Lower lobe of right lung (tissue), 2 donors: ENCODE measurements at regions not wholly inside any gene's neighbourhood (a gene's known extent, or its start where the extent isn't known, plus 50 kb on each side); places are given as distances from the start of the nearest gene placed in this dataset.

ENCODE experiments used
- ATAC-seq, 2 donors: fragments of 200-7000 bp; cut with Tn5 transposase; one replicate each; pipeline ENCODE4 v1.9.1; 2020 to 2022; ENCODE audit warnings: mild to moderate bottlenecking in 2 of 2, moderate library complexity in 2 of 2
- DNase-seq: peaks from one replicate; pipeline ENCODE4 v3.0.0-alpha.2; 2020
- H3K27ac ChIP-seq: fragments of 200-600 bp; one replicate; pipeline ENCODE4 v1.8.0; 2022
- H3K27me3 ChIP-seq: fragments of 200-600 bp; one replicate; pipeline ENCODE4 v1.8.0; 2022; ENCODE audit warnings: low read depth
- H3K36me3 ChIP-seq: fragments of 200-600 bp; one replicate; pipeline ENCODE4 v1.8.0; 2022; ENCODE audit warnings: mild to moderate bottlenecking
- H3K4me1 ChIP-seq: fragments of 200-600 bp; one replicate; pipeline ENCODE4 v1.8.0; 2022
- H3K4me3 ChIP-seq: fragments of 200-600 bp; one replicate; pipeline ENCODE4 v1.8.0; 2022; ENCODE audit warnings: mild to moderate bottlenecking
- H3K9me3 ChIP-seq: fragments of 200-600 bp; one replicate; pipeline ENCODE4 v1.8.0; 2022
- CTCF ChIP-seq: fragments of 200-600 bp; IDR thresholded peaks from one replicate; pipeline ENCODE4 v1.8.0; 2022; ENCODE audit warnings: antibody characterized with exemption, mild to moderate bottlenecking
- intact Hi-C: fragments of 100-400 bp; cut with DNase I; formaldehyde crosslinking; loops from one replicate; pipeline ENCODE4 v1.11.0; 2022
- donor health status: DM: no; HTN: yes; CAD: no; lungs with severe emphysema.

DNA sequence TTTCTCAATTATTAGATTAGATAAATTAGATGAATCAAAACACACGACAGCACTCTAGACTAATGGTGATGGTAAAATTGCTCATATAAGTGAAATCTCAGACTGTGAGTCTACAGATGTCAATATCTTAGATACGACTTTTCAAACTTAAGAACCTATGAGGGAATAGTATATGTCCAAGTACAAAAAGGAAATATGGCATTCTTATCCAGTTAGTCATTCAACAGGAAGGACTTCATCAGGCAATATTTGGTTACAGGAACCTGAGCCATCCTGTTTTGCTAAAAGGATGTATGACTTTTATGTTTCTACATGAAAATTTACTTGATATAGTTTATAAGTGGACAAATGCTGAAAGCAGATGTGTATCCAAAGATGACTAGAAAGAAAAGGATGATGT is 107.0 kb downstream of the CT47B1 start:
- H3K4me3 ChIP-seq = no peak overlapping the region
- no peak for DNase-seq
- H3K27me3 ChIP-seq = no peaks in the 10 kb centered on the region
- no peaks in the 10 kb centered on the region for H3K4me1 ChIP-seq
- intact Hi-C loops = no loop called here
- TF ChIP-seq CTCF = no peak
- no peak for ATAC-seq
- no peak overlapping the region for H3K27ac ChIP-seq
- H3K9me3 ChIP-seq = no peaks in the 10 kb centered on the region
- no peaks in the 10 kb centered on the region for H3K36me3 ChIP-seq

DNA sequence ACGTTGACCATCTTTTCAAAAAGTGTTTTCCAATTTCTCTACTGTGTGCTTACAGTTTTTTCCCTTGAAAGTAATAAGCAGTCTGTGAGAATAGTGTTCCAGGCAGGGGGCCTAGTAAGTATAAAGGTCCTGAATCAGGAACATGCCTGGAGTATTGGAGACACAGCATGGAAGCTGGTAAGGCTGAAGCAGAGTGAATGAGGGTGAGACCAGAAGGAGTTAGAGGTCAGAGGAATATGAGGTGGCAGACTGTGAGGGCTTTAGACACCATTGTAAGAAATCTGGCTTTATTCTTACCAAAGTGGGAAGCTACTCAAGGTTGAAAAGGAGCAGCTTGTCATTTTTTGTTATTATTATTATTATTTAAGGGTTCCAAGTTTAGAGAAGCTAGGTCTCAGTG is 107.4 kb downstream of the CT47B1 start:
- Histone ChIP-seq H3K4me3 (no peak overlapping the region), H3K27ac (no peak overlapping the region), H3K9me3 (no peaks in the 10 kb centered on the region), H3K4me1 (no peaks in the 10 kb centered on the region), H3K36me3 (no peaks in the 10 kb centered on the region), H3K27me3 (no peaks in the 10 kb centered on the region)
- no peak for TF ChIP-seq CTCF
- intact Hi-C loops = no loop called here
- no peak for ATAC-seq
- DNase-seq = no peak

- no peaks in the 10 kb centered on the region for H3K9me3 ChIP-seq
- no peak for DNase-seq
- ATAC-seq = no peak
- H3K4me1 ChIP-seq = no peaks in the 10 kb centered on the region
- no peak overlapping the region for H3K27ac ChIP-seq
- intact Hi-C loops = no loop called here
- H3K36me3 ChIP-seq = no peaks in the 10 kb centered on the region
- H3K27me3 ChIP-seq = no peaks in the 10 kb centered on the region
- H3K4me3 ChIP-seq = no peak overlapping the region
- TF ChIP-seq CTCF = no peak
These were observed 112.4 kb downstream of the CT47B1 start for GRCh38 chrX:120763269-120763668.

GRCh38 chrX:120761810-120762209 is 113.9 kb downstream of the CT47B1 start:
- Histone ChIP-seq H3K4me3 (no peak overlapping the region), H3K4me1 (no peaks in the 10 kb centered on the region), H3K36me3 (no peaks in the 10 kb centered on the region), H3K27ac (no peak overlapping the region), H3K9me3 (no peaks in the 10 kb centered on the region), H3K27me3 (no peaks in the 10 kb centered on the region)
- DNase-seq = no peak
- intact Hi-C loops = no loop called here
- no peak for TF ChIP-seq CTCF
- ATAC-seq = no peak

DNA sequence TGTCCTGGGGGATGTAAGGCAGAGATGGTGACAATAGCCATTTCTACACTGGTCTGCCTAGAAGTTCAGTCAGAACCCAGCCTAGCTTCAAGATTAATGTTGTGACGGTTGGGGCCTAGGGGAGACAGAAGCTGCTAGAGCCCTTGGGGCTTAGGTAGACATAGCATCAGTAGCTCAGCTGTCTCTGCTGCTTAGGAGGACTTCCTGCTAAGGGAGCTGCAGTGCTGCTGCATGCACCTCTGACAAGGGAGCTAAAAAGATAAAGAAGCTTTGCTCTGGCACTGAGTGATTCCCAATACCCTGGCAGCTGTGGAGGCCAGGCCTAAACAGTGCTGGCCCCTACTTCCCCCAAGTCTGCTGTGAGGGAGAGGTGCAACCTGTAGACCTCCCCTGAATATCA is 116.0 kb downstream of the CT47B1 start:
- intact Hi-C loops = no loop called here
- ATAC-seq (no peak), DNase-seq (no peak)
- TF ChIP-seq CTCF = no peak
- H3K27me3 ChIP-seq = no peaks in the 10 kb centered on the region
- H3K4me3 ChIP-seq = no peak overlapping the region
- H3K27ac ChIP-seq = no peak overlapping the region
- H3K4me1 ChIP-seq = no peaks in the 10 kb centered on the region
- H3K9me3 ChIP-seq = no peaks in the 10 kb centered on the region
- no peaks in the 10 kb centered on the region for H3K36me3 ChIP-seq
